ENCODE measurements at regions not wholly inside any gene's neighbourhood (a gene's known extent, or its start where the extent isn't known, plus 50 kb on each side); places are given as distances from the start of the nearest gene placed in this dataset.
"Not testable (repeated sequence)": the region's sequence is repeated elsewhere in the genome, so short reads cannot be mapped to it uniquely, and the experiment has no call there.

GRCh38 chr5:158060212-158060611 is 201.3 kb upstream of the CLINT1 start:
- peaks cover 19% of the 10 kb centered on the region for H3K27me3 Mint-ChIP-seq
- H3K4me3 Mint-ChIP-seq, result no peak overlapping the region
- no peaks in the 10 kb centered on the region for H3K36me3 Mint-ChIP-seq (ENCODE audit: low read depth)
- H3K27ac Mint-ChIP-seq, result no peak overlapping the region
- H3K9me3 Mint-ChIP-seq, result no peaks in the 10 kb centered on the region
- H3K4me1 Mint-ChIP-seq (ENCODE audit: low read depth), result no peaks in the 10 kb centered on the region

GRCh38 chr5:158058208-158059120 is 199.5 kb upstream of the CLINT1 start:
- H3K27me3 Mint-ChIP-seq, result peaks cover 19% of the 10 kb centered on the region

GRCh38 chr5:158056130-158056825 is 197.3 kb upstream of the CLINT1 start:
- Mint-ChIP-seq H3K4me3 (no peak overlapping the region), H3K27ac (no peak overlapping the region), H3K9me3 (no peaks in the 10 kb centered on the region), H3K4me1 (ENCODE audit: low read depth) (no peaks in the 10 kb centered on the region), H3K36me3 (ENCODE audit: low read depth) (no peaks in the 10 kb centered on the region), H3K27me3 (peaks cover 20% of the 10 kb centered on the region)

More at GRCh38 chr5:158058208-158059120, 199.5 kb upstream of the CLINT1 start:
- Mint-ChIP-seq H3K4me1 (ENCODE audit: low read depth) (no peaks in the 10 kb centered on the region), H3K4me3 (no peak overlapping the region), H3K9me3 (no peaks in the 10 kb centered on the region), H3K27ac (no peak overlapping the region), H3K36me3 (ENCODE audit: low read depth) (no peaks in the 10 kb centered on the region)

- no peak overlapping the region for H3K27ac Mint-ChIP-seq
- H3K36me3 Mint-ChIP-seq (ENCODE audit: low read depth), result no peaks in the 10 kb centered on the region
- no peaks in the 10 kb centered on the region for H3K9me3 Mint-ChIP-seq
- H3K4me3 Mint-ChIP-seq, result no peak overlapping the region
- H3K4me1 Mint-ChIP-seq (ENCODE audit: low read depth), result no peaks in the 10 kb centered on the region
- peaks cover 23% of the 10 kb centered on the region for H3K27me3 Mint-ChIP-seq
These were observed 196.2 kb upstream of the CLINT1 start for GRCh38 chr5:158055111-158055501.

- H3K4me1 Mint-ChIP-seq (ENCODE audit: low read depth), result no peaks in the 10 kb centered on the region
- H3K36me3 Mint-ChIP-seq (ENCODE audit: low read depth), result no peaks in the 10 kb centered on the region
- no peaks in the 10 kb centered on the region for H3K9me3 Mint-ChIP-seq
- H3K27me3 Mint-ChIP-seq, result peaks cover 23% of the 10 kb centered on the region
- H3K4me3 Mint-ChIP-seq, result no peak overlapping the region
- no peak overlapping the region for H3K27ac Mint-ChIP-seq
These were observed 195.5 kb upstream of the CLINT1 start for GRCh38 chr5:158054223-158055110.

- no peak overlapping the region for H3K27ac Mint-ChIP-seq
- no peak overlapping the region for H3K4me3 Mint-ChIP-seq
- H3K36me3 Mint-ChIP-seq (ENCODE audit: low read depth), result no peaks in the 10 kb centered on the region
- H3K27me3 Mint-ChIP-seq, result peaks cover 21% of the 10 kb centered on the region
- no peaks in the 10 kb centered on the region for H3K4me1 Mint-ChIP-seq (ENCODE audit: low read depth)
- no peaks in the 10 kb centered on the region for H3K9me3 Mint-ChIP-seq
These were observed 192.1 kb upstream of the CLINT1 start for GRCh38 chr5:158051036-158051435.

- Mint-ChIP-seq H3K27me3 (peaks cover 21% of the 10 kb centered on the region), H3K36me3 (ENCODE audit: low read depth) (no peaks in the 10 kb centered on the region), H3K4me3 (no peak overlapping the region), H3K4me1 (ENCODE audit: low read depth) (no peaks in the 10 kb centered on the region), H3K9me3 (no peaks in the 10 kb centered on the region), H3K27ac (no peak overlapping the region)
These were observed 191.5 kb upstream of the CLINT1 start for GRCh38 chr5:158050421-158050820.

GRCh38 chr5:158049459-158049858 is 190.5 kb upstream of the CLINT1 start:
- no peaks in the 10 kb centered on the region for H3K9me3 Mint-ChIP-seq
- H3K27me3 Mint-ChIP-seq, result peaks cover 21% of the 10 kb centered on the region
- H3K27ac Mint-ChIP-seq, result no peak overlapping the region
- H3K4me3 Mint-ChIP-seq, result no peak overlapping the region
- H3K4me1 Mint-ChIP-seq (ENCODE audit: low read depth), result no peaks in the 10 kb centered on the region
- no peaks in the 10 kb centered on the region for H3K36me3 Mint-ChIP-seq (ENCODE audit: low read depth)

- Mint-ChIP-seq H3K27me3 (peaks cover 15% of the 10 kb centered on the region), H3K27ac (no peak overlapping the region), H3K4me3 (no peak overlapping the region), H3K4me1 (ENCODE audit: low read depth) (no peaks in the 10 kb centered on the region), H3K9me3 (no peaks in the 10 kb centered on the region), H3K36me3 (ENCODE audit: low read depth) (no peaks in the 10 kb centered on the region)
These were observed 186.8 kb upstream of the CLINT1 start for GRCh38 chr5:158045696-158046095.

GRCh38 chr5:158039911-158040347 is 181.0 kb upstream of the CLINT1 start:
- H3K27ac Mint-ChIP-seq, result no peak overlapping the region
- H3K4me1 Mint-ChIP-seq (ENCODE audit: low read depth), result no peaks in the 10 kb centered on the region
- H3K4me3 Mint-ChIP-seq, result no peak overlapping the region
- peaks cover 6% of the 10 kb centered on the region for H3K27me3 Mint-ChIP-seq
- H3K9me3 Mint-ChIP-seq, result peaks cover 3% of the 10 kb centered on the region
- peaks cover 2% of the 10 kb centered on the region for H3K36me3 Mint-ChIP-seq (ENCODE audit: low read depth)

GRCh38 chr5:158039441-158039840 is 180.5 kb upstream of the CLINT1 start:
- Mint-ChIP-seq H3K4me3 (no peak overlapping the region), H3K27ac (no peak overlapping the region), H3K27me3 (peaks cover 8% of the 10 kb centered on the region), H3K9me3 (peaks cover 8% of the 10 kb centered on the region), H3K4me1 (ENCODE audit: low read depth) (no peaks in the 10 kb centered on the region), H3K36me3 (ENCODE audit: low read depth) (peaks cover 7% of the 10 kb centered on the region)

- not testable (repeated sequence) for H3K4me1 Mint-ChIP-seq (ENCODE audit: low read depth); H3K9me3 Mint-ChIP-seq; H3K27ac Mint-ChIP-seq; H3K4me3 Mint-ChIP-seq; H3K36me3 Mint-ChIP-seq (ENCODE audit: low read depth)
- peaks cover 13% of the 10 kb centered on the region for H3K27me3 Mint-ChIP-seq
These were observed 178.1 kb upstream of the CLINT1 start for GRCh38 chr5:158036983-158037595.

GRCh38 chr5:158034586-158034985 is 175.6 kb upstream of the CLINT1 start:
- H3K27ac Mint-ChIP-seq, result not testable (repeated sequence)

GRCh38 chr5:158033724-158034123 is 174.8 kb upstream of the CLINT1 start:
- Mint-ChIP-seq H3K9me3 (peaks cover 8% of the 10 kb centered on the region), H3K4me1 (ENCODE audit: low read depth) (no peaks in the 10 kb centered on the region), H3K27ac (no peak overlapping the region), H3K4me3 (no peak overlapping the region), H3K27me3 (peaks cover 28% of the 10 kb centered on the region), H3K36me3 (ENCODE audit: low read depth) (peaks cover 7% of the 10 kb centered on the region)

More at GRCh38 chr5:158034586-158034985, 175.6 kb upstream of the CLINT1 start:
- not testable (repeated sequence) for H3K36me3 Mint-ChIP-seq (ENCODE audit: low read depth); H3K4me1 Mint-ChIP-seq (ENCODE audit: low read depth); H3K9me3 Mint-ChIP-seq; H3K4me3 Mint-ChIP-seq
- H3K27me3 Mint-ChIP-seq, result peaks cover 23% of the 10 kb centered on the region

Measured in stimulated activated naive CD8-positive, alpha-beta T cell treated with anti-CD3 and anti-CD28 coated beads, Interleukin-15, Interleukin-2, amounts not matched to agents 100 ng/mL and 50 ng/mL, for 24 hours (primary cell).